HG02852 (cell line): ENCODE measurements at regions not wholly inside any gene's neighbourhood (a gene's known extent, or its start where the extent isn't known, plus 50 kb on each side); places are given as distances from the start of the nearest gene placed in this dataset.

Experiments used
- ATAC-seq: cut with Tn5 transposase; IDR thresholded peaks from one replicate; pipeline ENCODE4 v1.9.1; 2021; ENCODE audit warnings: mild to moderate bottlenecking, moderate library complexity; ENCODE audit not compliant: unreplicated experiment

- ATAC-seq = no peak
These were observed 107.7 kb upstream of the NFE2L3 start for GRCh38 chr7:26044320-26044719.

- no peak for ATAC-seq
These were observed 105.8 kb upstream of the NFE2L3 start for GRCh38 chr7:26046150-26046549.

- no peak for ATAC-seq
These were observed 105.1 kb upstream of the NFE2L3 start for GRCh38 chr7:26046878-26047277.

- no peak for ATAC-seq
These were observed 103.3 kb upstream of the NFE2L3 start for GRCh38 chr7:26048663-26049062.

GRCh38 chr7:26049081-26049480 is 102.9 kb upstream of the NFE2L3 start:
- ATAC-seq = no peak

- ATAC-seq = no peak
These were observed 101.0 kb upstream of the NFE2L3 start for GRCh38 chr7:26051021-26051420.

- no peak for ATAC-seq
These were observed 99.3 kb upstream of the NFE2L3 start for GRCh38 chr7:26052706-26053105.

GRCh38 chr7:26054386-26054785 is 97.6 kb upstream of the NFE2L3 start:
- no peak for ATAC-seq

GRCh38 chr7:26055241-26055640 is 96.8 kb upstream of the NFE2L3 start:
- ATAC-seq = no peak

GRCh38 chr7:26060733-26061677 is 91.0 kb upstream of the NFE2L3 start:
- ATAC-seq = no peak

GRCh38 chr7:26061678-26062603 is 90.1 kb upstream of the NFE2L3 start:
- ATAC-seq = peak; percentile 65

GRCh38 chr7:26065652-26066051 is 86.3 kb upstream of the NFE2L3 start:
- ATAC-seq = no peak

GRCh38 chr7:26066736-26067135 is 85.3 kb upstream of the NFE2L3 start:
- no peak for ATAC-seq

- no peak for ATAC-seq
These were observed 81.7 kb upstream of the NFE2L3 start for GRCh38 chr7:26070290-26070689.

- no peak for ATAC-seq
These were observed 80.2 kb upstream of the NFE2L3 start for GRCh38 chr7:26071622-26072456.

- no peak for ATAC-seq
These were observed 79.0 kb upstream of the NFE2L3 start for GRCh38 chr7:26073041-26073440.

GRCh38 chr7:26074919-26075318 is 77.1 kb upstream of the NFE2L3 start:
- ATAC-seq = no peak

GRCh38 chr7:26076691-26077090 is 75.3 kb upstream of the NFE2L3 start:
- no peak for ATAC-seq

- ATAC-seq = peak; percentile 76
These were observed 73.3 kb upstream of the NFE2L3 start for GRCh38 chr7:26078437-26079336.

- ATAC-seq = no peak
These were observed 70.4 kb upstream of the NFE2L3 start for GRCh38 chr7:26081638-26082037.
